Colonic mucosa (tissue), 4 donors: ENCODE measurements at regions not wholly inside any gene's neighbourhood (a gene's known extent, or its start where the extent isn't known, plus 50 kb on each side); places are given as distances from the start of the nearest gene placed in this dataset.

Experiments used
- DNase-seq: peaks from one replicate; pipeline ENCODE4 v3.0.0-alpha.2; 2020
- H3K27ac ChIP-seq: fragments of 200-600 bp; one replicate; pipeline ENCODE4 v1.8.0; 2021
- H3K27me3 ChIP-seq: fragments of 200-600 bp; one replicate; pipeline ENCODE4 v1.8.0; 2021
- H3K36me3 ChIP-seq: fragments of 200-600 bp; one replicate; pipeline ENCODE4 v1.8.0; 2021
- H3K4me1 ChIP-seq: fragments of 200-600 bp; one replicate; pipeline ENCODE4 v1.8.0; 2021; ENCODE audit warnings: mild to moderate bottlenecking
- H3K4me3 ChIP-seq: fragments of 200-600 bp; one replicate; pipeline ENCODE4 v1.8.0; 2021
- H3K9ac ChIP-seq, 2 donors: one replicate each; pipeline ENCODE4 v1.7.0; 2013; ENCODE audit warnings: control low read depth in 2 of 2, low read depth in 2 of 2, low read length in 2 of 2
- H3K9me3 ChIP-seq: fragments of 200-600 bp; one replicate; pipeline ENCODE4 v1.8.0; 2021
- CTCF ChIP-seq: fragments of 200-600 bp; IDR thresholded peaks from one replicate; pipeline ENCODE4 v1.8.0; 2022; ENCODE audit warnings: antibody characterized with exemption, mild to moderate bottlenecking
- intact Hi-C: fragments of 100-400 bp; cut with DNase I; formaldehyde crosslinking; loops from one replicate; pipeline ENCODE4 v1.14.1; 2022
- donor health status: healthy.
- donor health status: DM: no; HTN: no; CAD: no.
- donor health status: DM: no; HTN: no; CAD: no.

GRCh38 chr6:8639928-8640649 lies 204.7 kb upstream of the SLC35B3 start:
- no peaks in the 10 kb centered on the region for H3K27me3 ChIP-seq
- no peaks in the 10 kb centered on the region for H3K9me3 ChIP-seq
- H3K36me3 ChIP-seq = no peaks in the 10 kb centered on the region
- H3K9ac ChIP-seq = no peak overlapping the region
- no peak for TF ChIP-seq CTCF
- no peak for DNase-seq
- intact Hi-C loops = no loop called here
- H3K4me3 ChIP-seq = no peak overlapping the region
- no peaks in the 10 kb centered on the region for H3K4me1 ChIP-seq
- no peak overlapping the region for H3K27ac ChIP-seq

- TF ChIP-seq CTCF = no peak
- H3K27ac ChIP-seq = no peak overlapping the region
- H3K4me3 ChIP-seq = no peak overlapping the region
- no peaks in the 10 kb centered on the region for H3K36me3 ChIP-seq
- H3K9ac ChIP-seq = no peak overlapping the region
- H3K27me3 ChIP-seq = no peaks in the 10 kb centered on the region
- no peaks in the 10 kb centered on the region for H3K4me1 ChIP-seq
- intact Hi-C loops = no loop called here
- H3K9me3 ChIP-seq = no peaks in the 10 kb centered on the region
- no peak for DNase-seq
These were observed 202.7 kb upstream of the SLC35B3 start for GRCh38 chr6:8637896-8638597.

- TF ChIP-seq CTCF = no peak
- Histone ChIP-seq H3K27me3 (no peaks in the 10 kb centered on the region), H3K36me3 (no peaks in the 10 kb centered on the region), H3K27ac (no peak overlapping the region), H3K4me1 (no peaks in the 10 kb centered on the region), H3K4me3 (no peak overlapping the region), H3K9ac (no peak overlapping the region), H3K9me3 (no peaks in the 10 kb centered on the region)
- intact Hi-C loops = no loop called here
- no peak for DNase-seq
These were observed 198.4 kb upstream of the SLC35B3 start for GRCh38 chr6:8633762-8634161.

- intact Hi-C loops = no loop called here
- no peak for TF ChIP-seq CTCF
- no peak overlapping the region for H3K27ac ChIP-seq
- no peaks in the 10 kb centered on the region for H3K4me1 ChIP-seq
- H3K27me3 ChIP-seq = no peaks in the 10 kb centered on the region
- no peak for DNase-seq
- no peak overlapping the region for H3K9ac ChIP-seq
- H3K4me3 ChIP-seq = no peak overlapping the region
- no peaks in the 10 kb centered on the region for H3K36me3 ChIP-seq
- no peaks in the 10 kb centered on the region for H3K9me3 ChIP-seq
These were observed 193.4 kb upstream of the SLC35B3 start for GRCh38 chr6:8628736-8629135.

- Histone ChIP-seq H3K27ac (no peak overlapping the region), H3K9ac (no peak overlapping the region)
- TF ChIP-seq CTCF = no peak
These were observed 192.7 kb upstream of the SLC35B3 start for GRCh38 chr6:8628063-8628462.

More at GRCh38 chr6:8628063-8628462, 192.7 kb upstream of the SLC35B3 start:
- no peak for DNase-seq
- intact Hi-C loops = no loop called here
- no peaks in the 10 kb centered on the region for H3K36me3 ChIP-seq
- no peak overlapping the region for H3K4me3 ChIP-seq
- no peaks in the 10 kb centered on the region for H3K4me1 ChIP-seq
- H3K9me3 ChIP-seq = no peaks in the 10 kb centered on the region
- no peaks in the 10 kb centered on the region for H3K27me3 ChIP-seq
